Heart left ventricle (tissue), 13 donors: ENCODE measurements at regions not wholly inside any gene's neighbourhood (a gene's known extent, or its start where the extent isn't known, plus 50 kb on each side); places are given as distances from the start of the nearest gene placed in this dataset.

Source experiments
- CTCF ChIP-seq, 12 donors: fragments of 200-600 bp; sonication (generic) in 4 of 12; IDR thresholded peaks; one replicate each; pipeline versions ENCODE4 v1.5.0 to v1.8.0; 2018 to 2022; ENCODE audit warnings: antibody characterized with exemption in 12 of 12, mild to moderate bottlenecking in 5 of 12
- POLR2A ChIP-seq, 2 donors: fragments of 450-650 bp; IDR thresholded peaks; one replicate each; pipeline ENCODE4 v1.6.1; 2017; ENCODE audit warnings: antibody characterized with exemption in 2 of 2, mild to moderate bottlenecking in 2 of 2, moderate library complexity in 2 of 2
- donor health status: ischemic (EF 13 %, LVEDD 7.1; RV severe dilation, severe dysfunction).
- donor health status: DM: no; HTN: yes; CAD: no.
- donor health status: DM: no; HTN: no; CAD: no.
- donor health status: ischemic (EF 25% LVEDD 6.9; RV normal size, moderate dysfunction).
- donor health status: ischemic (EF 25% LVEDD 5.7; RV mildly dilated, moderate dysfunction).
- donor health status: ischemic (EF 35%, LVEDD 5.7; RV mildly dilated, moderate dysfunction).
- donor health status: nonischemic (EF 11% LVEDD 7.7; RV severe dilation, severe dysfunction).
- donor health status: DM: yes; HTN: yes; CAD: no.
- donor health status: PGD.
- donor health status: ischemic (EF 29% LVEDD 5.4; RV normal size, mild dysfunction).
- donor health status: nonischemic (EF 23%, LVEDD 6.1; RV moderate dilation, normal function).

- no peak for TF ChIP-seq POLR2A (IDR thresholded peaks at IDR 0.05)
- no peak for TF ChIP-seq CTCF (IDR thresholded peaks at IDR 0.05)
Measured at GRCh38 chr6:105897131-105897530, 189.0 kb upstream of the PRDM1 start.
